Lower lobe of right lung (tissue), 2 donors: ENCODE measurements at regions not wholly inside any gene's neighbourhood (a gene's known extent, or its start where the extent isn't known, plus 50 kb on each side); places are given as distances from the start of the nearest gene placed in this dataset.

ENCODE experiments used
- ATAC-seq, 2 donors: fragments of 200-7000 bp; cut with Tn5 transposase; one replicate each; pipeline ENCODE4 v1.9.1; 2020 to 2022; ENCODE audit warnings: mild to moderate bottlenecking in 2 of 2, moderate library complexity in 2 of 2
- DNase-seq: peaks from one replicate; pipeline ENCODE4 v3.0.0-alpha.2; 2020
- H3K27ac ChIP-seq: fragments of 200-600 bp; one replicate; pipeline ENCODE4 v1.8.0; 2022
- H3K27me3 ChIP-seq: fragments of 200-600 bp; one replicate; pipeline ENCODE4 v1.8.0; 2022; ENCODE audit warnings: low read depth
- H3K36me3 ChIP-seq: fragments of 200-600 bp; one replicate; pipeline ENCODE4 v1.8.0; 2022; ENCODE audit warnings: mild to moderate bottlenecking
- H3K4me1 ChIP-seq: fragments of 200-600 bp; one replicate; pipeline ENCODE4 v1.8.0; 2022
- H3K4me3 ChIP-seq: fragments of 200-600 bp; one replicate; pipeline ENCODE4 v1.8.0; 2022; ENCODE audit warnings: mild to moderate bottlenecking
- H3K9me3 ChIP-seq: fragments of 200-600 bp; one replicate; pipeline ENCODE4 v1.8.0; 2022
- intact Hi-C: fragments of 100-400 bp; cut with DNase I; formaldehyde crosslinking; loops from one replicate; pipeline ENCODE4 v1.11.0; 2022
- TF ChIP-seq, protein P1 (sequence below): fragments of 200-600 bp; IDR thresholded peaks from one replicate; pipeline ENCODE4 v1.8.0; 2022; ENCODE audit warnings: antibody characterized with exemption, mild to moderate bottlenecking
- donor health status: DM: no; HTN: yes; CAD: no; lungs with severe emphysema.

DNA sequence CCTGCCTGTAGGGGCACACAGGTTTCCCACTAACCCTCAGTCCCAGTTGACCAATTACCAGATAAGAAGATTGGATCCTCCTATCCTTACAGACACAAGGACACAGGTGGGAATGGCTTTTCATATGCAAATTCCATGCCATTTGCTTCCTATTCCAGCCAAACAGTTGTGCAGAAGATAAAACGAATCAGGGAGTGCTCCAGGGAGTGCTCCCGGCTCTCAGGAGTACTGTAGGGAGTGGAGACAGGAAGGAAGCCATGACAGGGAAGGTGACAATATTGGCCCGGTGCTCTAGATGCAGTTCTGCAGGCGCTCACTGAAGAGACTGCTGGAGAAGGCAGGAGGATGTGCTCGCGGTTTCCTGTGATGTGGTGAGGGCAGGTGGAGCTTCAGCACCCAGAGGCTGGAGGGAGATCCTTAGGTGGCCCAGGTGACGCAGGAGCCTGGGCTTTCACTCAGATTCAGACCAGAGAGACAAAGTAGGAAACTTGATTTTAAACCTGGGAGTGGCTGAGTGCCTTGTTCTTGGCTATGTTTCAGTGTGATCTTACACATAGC lies 260.0 kb downstream of the AUH start:
- Histone ChIP-seq H3K9me3 (no peaks in the 10 kb centered on the region), H3K36me3 (no peaks in the 10 kb centered on the region), H3K27ac (peak overlapping the region; percentile 27), H3K4me3 (no peak overlapping the region), H3K27me3 (no peaks in the 10 kb centered on the region), H3K4me1 (peaks cover 24% of the 10 kb centered on the region)
- no peak for DNase-seq
- peak; percentile 38 to 52 for ATAC-seq
- TF ChIP-seq, protein P1, sequence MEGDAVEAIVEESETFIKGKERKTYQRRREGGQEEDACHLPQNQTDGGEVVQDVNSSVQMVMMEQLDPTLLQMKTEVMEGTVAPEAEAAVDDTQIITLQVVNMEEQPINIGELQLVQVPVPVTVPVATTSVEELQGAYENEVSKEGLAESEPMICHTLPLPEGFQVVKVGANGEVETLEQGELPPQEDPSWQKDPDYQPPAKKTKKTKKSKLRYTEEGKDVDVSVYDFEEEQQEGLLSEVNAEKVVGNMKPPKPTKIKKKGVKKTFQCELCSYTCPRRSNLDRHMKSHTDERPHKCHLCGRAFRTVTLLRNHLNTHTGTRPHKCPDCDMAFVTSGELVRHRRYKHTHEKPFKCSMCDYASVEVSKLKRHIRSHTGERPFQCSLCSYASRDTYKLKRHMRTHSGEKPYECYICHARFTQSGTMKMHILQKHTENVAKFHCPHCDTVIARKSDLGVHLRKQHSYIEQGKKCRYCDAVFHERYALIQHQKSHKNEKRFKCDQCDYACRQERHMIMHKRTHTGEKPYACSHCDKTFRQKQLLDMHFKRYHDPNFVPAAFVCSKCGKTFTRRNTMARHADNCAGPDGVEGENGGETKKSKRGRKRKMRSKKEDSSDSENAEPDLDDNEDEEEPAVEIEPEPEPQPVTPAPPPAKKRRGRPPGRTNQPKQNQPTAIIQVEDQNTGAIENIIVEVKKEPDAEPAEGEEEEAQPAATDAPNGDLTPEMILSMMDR, result no peak
- intact Hi-C loops, result no loop called here

- Histone ChIP-seq H3K27me3 (no peaks in the 10 kb centered on the region), H3K4me3 (no peak overlapping the region), H3K4me1 (peaks cover 24% of the 10 kb centered on the region), H3K27ac (no peak overlapping the region), H3K9me3 (no peaks in the 10 kb centered on the region), H3K36me3 (no peaks in the 10 kb centered on the region)
- ATAC-seq, result no peak
- DNase-seq, result no peak
- TF ChIP-seq, protein P1, result no peak
- intact Hi-C loops, result no loop called here
Observed at GRCh38 chr9:91102269-91102668, 259.4 kb downstream of the AUH start.

- Histone ChIP-seq H3K27ac (no peak overlapping the region), H3K9me3 (no peaks in the 10 kb centered on the region), H3K36me3 (no peaks in the 10 kb centered on the region), H3K27me3 (no peaks in the 10 kb centered on the region), H3K4me1 (peaks cover 24% of the 10 kb centered on the region), H3K4me3 (no peak overlapping the region)
- DNase-seq (no peak), ATAC-seq (no peak)
- intact Hi-C loops, result no loop called here
- TF ChIP-seq, protein P1, result no peak
Observed at GRCh38 chr9:91103931-91104330, 257.8 kb downstream of the AUH start.

DNA sequence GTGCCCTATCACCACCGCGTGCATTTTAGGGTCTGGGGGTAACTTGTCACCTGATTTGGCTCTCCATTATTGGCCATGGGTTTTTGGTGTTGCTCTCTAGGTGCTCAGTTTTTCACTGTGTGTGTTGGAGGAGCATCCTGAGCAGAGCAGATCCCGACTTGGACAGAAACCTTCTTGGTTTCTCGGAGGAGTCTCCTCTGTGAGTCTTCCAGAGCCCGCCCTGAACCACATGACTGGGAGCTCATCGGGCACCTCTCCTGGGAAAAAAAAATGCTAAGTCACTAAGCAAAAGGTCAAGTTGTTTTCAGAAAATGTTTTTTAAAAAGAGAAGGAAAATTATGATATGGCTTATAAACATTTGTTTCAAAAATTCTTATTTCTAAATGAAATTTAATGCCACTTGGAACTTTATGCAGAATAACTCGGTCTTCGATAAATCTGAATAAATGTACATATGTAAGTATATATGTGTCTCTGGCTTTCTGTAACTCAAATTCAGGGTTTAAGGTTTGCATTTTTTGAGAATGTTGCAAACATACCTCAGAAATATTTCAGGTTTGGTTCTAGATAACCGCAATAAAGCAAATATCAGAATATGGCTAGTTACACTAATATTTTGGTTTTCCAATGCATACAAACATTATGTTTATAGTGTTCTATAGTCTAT lies 255.2 kb downstream of the AUH start:
- Histone ChIP-seq H3K27ac (no peak overlapping the region), H3K4me3 (no peak overlapping the region), H3K27me3 (no peaks in the 10 kb centered on the region), H3K36me3 (no peaks in the 10 kb centered on the region), H3K4me1 (peaks cover 1% of the 10 kb centered on the region), H3K9me3 (peaks cover 12% of the 10 kb centered on the region)
- ATAC-seq (no peak), DNase-seq (no peak)
- intact Hi-C loops, result no loop called here
- TF ChIP-seq, protein P1, result no peak

GRCh38 chr9:91111226-91111625 lies 250.5 kb downstream of the AUH start:
- H3K36me3 ChIP-seq, result no peaks in the 10 kb centered on the region
- peaks cover 8% of the 10 kb centered on the region for H3K4me1 ChIP-seq
- H3K4me3 ChIP-seq, result no peak overlapping the region
- no peaks in the 10 kb centered on the region for H3K27me3 ChIP-seq
- peaks cover 12% of the 10 kb centered on the region for H3K9me3 ChIP-seq
- no peak overlapping the region for H3K27ac ChIP-seq
- DNase-seq (no peak), ATAC-seq (no peak)
- TF ChIP-seq, protein P1, result no peak
- intact Hi-C loops, result no loop called here
